HEK293 (cell line): ENCODE measurements at regions not wholly inside any gene's neighbourhood (a gene's known extent, or its start where the extent isn't known, plus 50 kb on each side); places are given as distances from the start of the nearest gene placed in this dataset.

Experiments used
- ELK4 ChIP-seq: IDR thresholded peaks from 2 replicates; pipeline ENCODE4 v1.6.1; 2011; ENCODE audit warnings: mild to moderate bottlenecking, low read depth, low read length, borderline replicate concordance
- GLIS2 ChIP-seq: fragments of 450-650 bp; formaldehyde crosslinking; IDR thresholded peaks from 2 replicates; pipeline ENCODE4 v1.5.1; 2016; ENCODE audit warnings: missing biosample characterization, missing genetic modification characterization
- PRDM1 ChIP-seq: fragments of 450-650 bp; formaldehyde crosslinking; IDR thresholded peaks from 2 replicates; pipeline ENCODE4; 2016; ENCODE audit warnings: missing biosample characterization, missing genetic modification characterization
- RBAK ChIP-seq: fragments of 450-650 bp; formaldehyde crosslinking; IDR thresholded peaks from 2 replicates; pipeline ENCODE4 v1.5.1; 2016; ENCODE audit warnings: missing biosample characterization, missing genetic modification characterization
- REPIN1 ChIP-seq: fragments of 450-650 bp; formaldehyde crosslinking; IDR thresholded peaks from 2 replicates; pipeline ENCODE4 v1.5.1; 2017; ENCODE audit warnings: missing biosample characterization, missing genetic modification characterization, low read depth
- SCRT2 ChIP-seq: fragments of 450-650 bp; formaldehyde crosslinking; IDR thresholded peaks from 2 replicates; pipeline ENCODE4 v1.5.1; 2016; ENCODE audit warnings: missing biosample characterization, missing genetic modification characterization
- ZNF10 ChIP-seq: fragments of 450-650 bp; formaldehyde crosslinking; IDR thresholded peaks from 2 replicates; pipeline ENCODE4 v1.5.1; 2017; ENCODE audit warnings: missing biosample characterization, missing genetic modification characterization
- ZNF274 ChIP-seq, 2 experiments: fragments of 200-500 bp in 1 of 2; fragments of 450-650 bp in 1 of 2; sonication (Bioruptor generic) in 1 of 2; formaldehyde crosslinking in 1 of 2; IDR thresholded peaks; 2 replicates each; pipeline versions ENCODE4 v1.5.1 to v1.6.1; 2014 to 2016; ENCODE audit warnings: borderline replicate concordance in 1 of 2, inconsistent platforms in 1 of 2, low read length in 1 of 2, missing biosample characterization in 1 of 2, missing genetic modification characterization in 1 of 2
- ZNF658 ChIP-seq: fragments of 450-650 bp; formaldehyde crosslinking; IDR thresholded peaks from 2 replicates; pipeline ENCODE4; 2016; ENCODE audit warnings: missing biosample characterization, missing genetic modification characterization
- TF ChIP-seq, protein P1 (sequence below): fragments of 450-650 bp; formaldehyde crosslinking; IDR thresholded peaks from 2 replicates; pipeline ENCODE4 v1.5.1; 2016; ENCODE audit warnings: missing biosample characterization, missing genetic modification characterization
- TF ChIP-seq, protein P2 (sequence below): fragments of 450-650 bp; formaldehyde crosslinking; IDR thresholded peaks from 2 replicates; pipeline ENCODE4 v1.5.1; 2016; ENCODE audit warnings: missing biosample characterization, missing genetic modification characterization, borderline replicate concordance

DNA sequence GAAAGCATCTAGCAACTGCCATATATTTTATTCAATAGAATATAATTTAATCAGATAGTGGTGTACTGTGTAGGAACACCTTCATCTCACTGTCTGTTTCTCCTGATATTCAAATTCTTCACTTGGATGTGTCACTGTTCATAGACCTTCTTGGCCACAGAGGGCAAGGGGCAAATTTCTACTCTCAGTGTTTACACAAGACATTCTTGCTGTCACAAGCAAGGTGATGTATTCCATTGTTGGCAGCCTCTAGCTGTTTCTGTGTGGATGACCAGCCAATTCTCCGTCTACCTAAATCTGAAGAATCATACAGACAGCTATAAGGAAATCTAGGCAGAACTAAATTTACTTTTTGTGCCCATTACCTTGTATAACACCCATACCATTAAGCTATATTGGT, 948.3 kb downstream of the CNTNAP5 start:
- TF ChIP-seq REPIN1 (tag by site-specific recombination) = no peak
- no peak for TF ChIP-seq ZNF658 (tag by site-specific recombination)
- no peak for TF ChIP-seq ZNF10
- TF ChIP-seq, protein P1, sequence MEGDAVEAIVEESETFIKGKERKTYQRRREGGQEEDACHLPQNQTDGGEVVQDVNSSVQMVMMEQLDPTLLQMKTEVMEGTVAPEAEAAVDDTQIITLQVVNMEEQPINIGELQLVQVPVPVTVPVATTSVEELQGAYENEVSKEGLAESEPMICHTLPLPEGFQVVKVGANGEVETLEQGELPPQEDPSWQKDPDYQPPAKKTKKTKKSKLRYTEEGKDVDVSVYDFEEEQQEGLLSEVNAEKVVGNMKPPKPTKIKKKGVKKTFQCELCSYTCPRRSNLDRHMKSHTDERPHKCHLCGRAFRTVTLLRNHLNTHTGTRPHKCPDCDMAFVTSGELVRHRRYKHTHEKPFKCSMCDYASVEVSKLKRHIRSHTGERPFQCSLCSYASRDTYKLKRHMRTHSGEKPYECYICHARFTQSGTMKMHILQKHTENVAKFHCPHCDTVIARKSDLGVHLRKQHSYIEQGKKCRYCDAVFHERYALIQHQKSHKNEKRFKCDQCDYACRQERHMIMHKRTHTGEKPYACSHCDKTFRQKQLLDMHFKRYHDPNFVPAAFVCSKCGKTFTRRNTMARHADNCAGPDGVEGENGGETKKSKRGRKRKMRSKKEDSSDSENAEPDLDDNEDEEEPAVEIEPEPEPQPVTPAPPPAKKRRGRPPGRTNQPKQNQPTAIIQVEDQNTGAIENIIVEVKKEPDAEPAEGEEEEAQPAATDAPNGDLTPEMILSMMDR = no peak
- no peak for TF ChIP-seq SCRT2 (tag by site-specific recombination)
- no peak for TF ChIP-seq ELK4
- TF ChIP-seq, protein P2, sequence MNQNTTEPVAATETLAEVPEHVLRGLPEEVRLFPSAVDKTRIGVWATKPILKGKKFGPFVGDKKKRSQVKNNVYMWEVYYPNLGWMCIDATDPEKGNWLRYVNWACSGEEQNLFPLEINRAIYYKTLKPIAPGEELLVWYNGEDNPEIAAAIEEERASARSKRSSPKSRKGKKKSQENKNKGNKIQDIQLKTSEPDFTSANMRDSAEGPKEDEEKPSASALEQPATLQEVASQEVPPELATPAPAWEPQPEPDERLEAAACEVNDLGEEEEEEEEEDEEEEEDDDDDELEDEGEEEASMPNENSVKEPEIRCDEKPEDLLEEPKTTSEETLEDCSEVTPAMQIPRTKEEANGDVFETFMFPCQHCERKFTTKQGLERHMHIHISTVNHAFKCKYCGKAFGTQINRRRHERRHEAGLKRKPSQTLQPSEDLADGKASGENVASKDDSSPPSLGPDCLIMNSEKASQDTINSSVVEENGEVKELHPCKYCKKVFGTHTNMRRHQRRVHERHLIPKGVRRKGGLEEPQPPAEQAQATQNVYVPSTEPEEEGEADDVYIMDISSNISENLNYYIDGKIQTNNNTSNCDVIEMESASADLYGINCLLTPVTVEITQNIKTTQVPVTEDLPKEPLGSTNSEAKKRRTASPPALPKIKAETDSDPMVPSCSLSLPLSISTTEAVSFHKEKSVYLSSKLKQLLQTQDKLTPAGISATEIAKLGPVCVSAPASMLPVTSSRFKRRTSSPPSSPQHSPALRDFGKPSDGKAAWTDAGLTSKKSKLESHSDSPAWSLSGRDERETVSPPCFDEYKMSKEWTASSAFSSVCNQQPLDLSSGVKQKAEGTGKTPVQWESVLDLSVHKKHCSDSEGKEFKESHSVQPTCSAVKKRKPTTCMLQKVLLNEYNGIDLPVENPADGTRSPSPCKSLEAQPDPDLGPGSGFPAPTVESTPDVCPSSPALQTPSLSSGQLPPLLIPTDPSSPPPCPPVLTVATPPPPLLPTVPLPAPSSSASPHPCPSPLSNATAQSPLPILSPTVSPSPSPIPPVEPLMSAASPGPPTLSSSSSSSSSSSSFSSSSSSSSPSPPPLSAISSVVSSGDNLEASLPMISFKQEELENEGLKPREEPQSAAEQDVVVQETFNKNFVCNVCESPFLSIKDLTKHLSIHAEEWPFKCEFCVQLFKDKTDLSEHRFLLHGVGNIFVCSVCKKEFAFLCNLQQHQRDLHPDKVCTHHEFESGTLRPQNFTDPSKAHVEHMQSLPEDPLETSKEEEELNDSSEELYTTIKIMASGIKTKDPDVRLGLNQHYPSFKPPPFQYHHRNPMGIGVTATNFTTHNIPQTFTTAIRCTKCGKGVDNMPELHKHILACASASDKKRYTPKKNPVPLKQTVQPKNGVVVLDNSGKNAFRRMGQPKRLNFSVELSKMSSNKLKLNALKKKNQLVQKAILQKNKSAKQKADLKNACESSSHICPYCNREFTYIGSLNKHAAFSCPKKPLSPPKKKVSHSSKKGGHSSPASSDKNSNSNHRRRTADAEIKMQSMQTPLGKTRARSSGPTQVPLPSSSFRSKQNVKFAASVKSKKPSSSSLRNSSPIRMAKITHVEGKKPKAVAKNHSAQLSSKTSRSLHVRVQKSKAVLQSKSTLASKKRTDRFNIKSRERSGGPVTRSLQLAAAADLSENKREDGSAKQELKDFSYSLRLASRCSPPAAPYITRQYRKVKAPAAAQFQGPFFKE (tag by site-specific recombination) = no peak
- TF ChIP-seq GLIS2 (tag by site-specific recombination) = no peak
- TF ChIP-seq RBAK (tag by site-specific recombination) = no peak
- TF ChIP-seq PRDM1 = no peak
- TF ChIP-seq ZNF274 (IDR thresholded peaks at IDR 0.05; ENCODE audit: low read length) = no peak
- TF ChIP-seq ZNF274 (tag by site-specific recombination; IDR thresholded peaks at IDR 0.05; ENCODE audit: borderline replicate concordance) = no peak
